ENCODE measurements at regions not wholly inside any gene's neighbourhood (a gene's known extent, or its start where the extent isn't known, plus 50 kb on each side); places are given as distances from the start of the nearest gene placed in this dataset.
"Not testable (repeated sequence)": the region's sequence is repeated elsewhere in the genome, so short reads cannot be mapped to it uniquely, and the experiment has no call there.

GRCh38 chr11:22454461-22455090, 116.4 kb downstream of the SLC17A6 start (continued):
- TF ChIP-seq ISL1 (CRISPR knock-in tag; IDR thresholded peaks at IDR 0.05) (no peak), ESRRG (CRISPR knock-in tag; IDR thresholded peaks at IDR 0.05) (no peak), GLIS3 (CRISPR knock-in tag; IDR thresholded peaks at IDR 0.05) (no peak), ARNTL (CRISPR knock-in tag; IDR thresholded peaks at IDR 0.05; ENCODE audit: borderline replicate concordance, low read depth) (no peak), ZC3H10 (CRISPR knock-in tag; IDR thresholded peaks at IDR 0.05) (no peak)

- ATAC-seq = no peak
- TF ChIP-seq ISL1 (CRISPR knock-in tag; IDR thresholded peaks at IDR 0.05) = peak; percentile 71
- TF ChIP-seq GLIS3 (CRISPR knock-in tag; IDR thresholded peaks at IDR 0.05) = no peak
- TF ChIP-seq ZC3H10 (CRISPR knock-in tag; IDR thresholded peaks at IDR 0.05) = no peak
Observed at GRCh38 chr11:22449441-22449840, 111.3 kb downstream of the SLC17A6 start.

DNA sequence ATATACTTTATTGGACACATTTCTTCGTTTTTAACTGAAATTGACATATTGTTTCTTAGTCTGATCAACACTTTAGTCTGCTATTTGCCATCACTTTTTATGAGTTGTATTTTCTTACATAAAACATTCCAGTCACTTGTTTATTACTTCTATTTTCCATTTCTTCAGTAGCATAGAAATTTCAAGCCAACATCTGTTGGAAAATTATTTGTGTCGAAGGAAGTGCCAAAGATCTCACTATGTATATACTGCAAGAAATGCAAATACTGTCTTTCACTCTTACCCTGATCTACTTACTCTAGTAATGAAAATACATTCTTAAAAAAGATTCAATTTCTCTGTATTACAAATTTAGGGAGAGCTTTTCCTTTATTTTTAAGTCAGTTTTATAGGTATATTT, 105.9 kb downstream of the SLC17A6 start:
- TF ChIP-seq TCF4 (CRISPR knock-in tag; IDR thresholded peaks at IDR 0.05; ENCODE audit: borderline replicate concordance) = no peak
- no peak for TF ChIP-seq TOX (CRISPR knock-in tag; IDR thresholded peaks at IDR 0.05; ENCODE audit: borderline replicate concordance)
- no peak for TF ChIP-seq ZNF8 (CRISPR knock-in tag; IDR thresholded peaks at IDR 0.05)
- TF ChIP-seq, protein P1, sequence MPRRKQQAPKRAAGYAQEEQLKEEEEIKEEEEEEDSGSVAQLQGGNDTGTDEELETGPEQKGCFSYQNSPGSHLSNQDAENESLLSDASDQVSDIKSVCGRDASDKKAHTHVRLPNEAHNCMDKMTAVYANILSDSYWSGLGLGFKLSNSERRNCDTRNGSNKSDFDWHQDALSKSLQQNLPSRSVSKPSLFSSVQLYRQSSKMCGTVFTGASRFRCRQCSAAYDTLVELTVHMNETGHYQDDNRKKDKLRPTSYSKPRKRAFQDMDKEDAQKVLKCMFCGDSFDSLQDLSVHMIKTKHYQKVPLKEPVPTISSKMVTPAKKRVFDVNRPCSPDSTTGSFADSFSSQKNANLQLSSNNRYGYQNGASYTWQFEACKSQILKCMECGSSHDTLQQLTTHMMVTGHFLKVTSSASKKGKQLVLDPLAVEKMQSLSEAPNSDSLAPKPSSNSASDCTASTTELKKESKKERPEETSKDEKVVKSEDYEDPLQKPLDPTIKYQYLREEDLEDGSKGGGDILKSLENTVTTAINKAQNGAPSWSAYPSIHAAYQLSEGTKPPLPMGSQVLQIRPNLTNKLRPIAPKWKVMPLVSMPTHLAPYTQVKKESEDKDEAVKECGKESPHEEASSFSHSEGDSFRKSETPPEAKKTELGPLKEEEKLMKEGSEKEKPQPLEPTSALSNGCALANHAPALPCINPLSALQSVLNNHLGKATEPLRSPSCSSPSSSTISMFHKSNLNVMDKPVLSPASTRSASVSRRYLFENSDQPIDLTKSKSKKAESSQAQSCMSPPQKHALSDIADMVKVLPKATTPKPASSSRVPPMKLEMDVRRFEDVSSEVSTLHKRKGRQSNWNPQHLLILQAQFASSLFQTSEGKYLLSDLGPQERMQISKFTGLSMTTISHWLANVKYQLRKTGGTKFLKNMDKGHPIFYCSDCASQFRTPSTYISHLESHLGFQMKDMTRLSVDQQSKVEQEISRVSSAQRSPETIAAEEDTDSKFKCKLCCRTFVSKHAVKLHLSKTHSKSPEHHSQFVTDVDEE (CRISPR knock-in tag; IDR thresholded peaks at IDR 0.05) = no peak
- no peak for TF ChIP-seq ESRRG (CRISPR knock-in tag; IDR thresholded peaks at IDR 0.05)
- TF ChIP-seq GLIS3 (CRISPR knock-in tag; IDR thresholded peaks at IDR 0.05) = no peak
- TF ChIP-seq ZC3H10 (CRISPR knock-in tag; IDR thresholded peaks at IDR 0.05) = no peak
- TF ChIP-seq RARB (CRISPR knock-in tag; IDR thresholded peaks at IDR 0.05) = no peak
- TF ChIP-seq ZFP3 (CRISPR knock-in tag; IDR thresholded peaks at IDR 0.05) = no peak
- TF ChIP-seq ZFP30 (CRISPR knock-in tag; IDR thresholded peaks at IDR 0.05) = no peak
- TF ChIP-seq ZNF70 (CRISPR knock-in tag; IDR thresholded peaks at IDR 0.05) = no peak
- no peak for TF ChIP-seq BACH2 (CRISPR knock-in tag; IDR thresholded peaks at IDR 0.05; ENCODE audit: borderline replicate concordance)
- no peak for TF ChIP-seq ZNF565 (CRISPR knock-in tag; conservative IDR thresholded peaks at IDR 0.05; ENCODE audit: low read depth)
- TF ChIP-seq, protein P2, sequence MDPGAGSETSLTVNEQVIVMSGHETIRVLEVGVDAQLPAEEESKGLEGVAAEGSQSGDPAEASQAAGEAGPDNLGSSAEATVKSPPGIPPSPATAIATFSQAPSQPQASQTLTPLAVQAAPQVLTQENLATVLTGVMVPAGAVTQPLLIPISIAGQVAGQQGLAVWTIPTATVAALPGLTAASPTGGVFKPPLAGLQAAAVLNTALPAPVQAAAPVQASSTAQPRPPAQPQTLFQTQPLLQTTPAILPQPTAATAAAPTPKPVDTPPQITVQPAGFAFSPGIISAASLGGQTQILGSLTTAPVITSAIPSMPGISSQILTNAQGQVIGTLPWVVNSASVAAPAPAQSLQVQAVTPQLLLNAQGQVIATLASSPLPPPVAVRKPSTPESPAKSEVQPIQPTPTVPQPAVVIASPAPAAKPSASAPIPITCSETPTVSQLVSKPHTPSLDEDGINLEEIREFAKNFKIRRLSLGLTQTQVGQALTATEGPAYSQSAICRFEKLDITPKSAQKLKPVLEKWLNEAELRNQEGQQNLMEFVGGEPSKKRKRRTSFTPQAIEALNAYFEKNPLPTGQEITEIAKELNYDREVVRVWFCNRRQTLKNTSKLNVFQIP (CRISPR knock-in tag; IDR thresholded peaks at IDR 0.05; ENCODE audit: borderline replicate concordance, low read depth) = no peak
- no peak for TF ChIP-seq CSDC2 (CRISPR knock-in tag; IDR thresholded peaks at IDR 0.05)
- TF ChIP-seq SNAI2 (CRISPR knock-in tag; IDR thresholded peaks at IDR 0.05) = no peak
- ATAC-seq = no peak

GRCh38 chr11:22441831-22442230, 103.7 kb downstream of the SLC17A6 start:
- no peak for ATAC-seq
- TF ChIP-seq ESRRG (CRISPR knock-in tag; IDR thresholded peaks at IDR 0.05) (no peak), ZC3H10 (CRISPR knock-in tag; IDR thresholded peaks at IDR 0.05) (no peak), PPARA (CRISPR knock-in tag; IDR thresholded peaks at IDR 0.05; ENCODE audit: borderline replicate concordance) (no peak), OSR1 (CRISPR knock-in tag; IDR thresholded peaks at IDR 0.05) (no peak), BACH2 (CRISPR knock-in tag; IDR thresholded peaks at IDR 0.05; ENCODE audit: borderline replicate concordance) (no peak), ZNF70 (CRISPR knock-in tag; IDR thresholded peaks at IDR 0.05) (no peak)

GRCh38 chr11:22435582-22435981, 97.4 kb downstream of the SLC17A6 start:
- not testable (repeated sequence) for ATAC-seq

DNA sequence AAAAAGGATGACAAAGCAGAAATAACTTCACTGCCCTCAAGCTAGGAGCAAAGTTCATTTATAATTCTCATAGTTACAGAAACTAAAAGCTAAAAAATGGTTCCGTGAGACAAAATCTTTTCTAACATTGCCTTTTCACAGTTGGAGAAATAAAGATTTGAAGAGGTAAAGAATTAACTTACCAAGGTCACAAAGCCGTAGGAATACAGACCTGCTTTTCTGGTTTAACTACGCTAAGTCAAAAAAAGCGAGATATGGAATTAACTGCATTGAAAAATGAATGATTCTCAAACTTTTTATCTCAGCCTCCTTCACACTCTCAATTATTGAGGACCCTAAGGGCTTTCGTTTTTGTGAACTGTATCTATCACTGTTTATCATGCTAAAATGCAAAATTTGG, 95.3 kb downstream of the SLC17A6 start:
- ATAC-seq = no peak
- no peak for TF ChIP-seq TCF4 (CRISPR knock-in tag; IDR thresholded peaks at IDR 0.05; ENCODE audit: borderline replicate concordance)
- TF ChIP-seq, protein P2 (CRISPR knock-in tag; IDR thresholded peaks at IDR 0.05; ENCODE audit: borderline replicate concordance, low read depth) = no peak
- TF ChIP-seq, protein P1 (CRISPR knock-in tag; IDR thresholded peaks at IDR 0.05) = no peak

Measured in SK-N-SH treated with all-trans-retinoic acid at 6 μM for 48 hours (cell line).